Sigmoid colon (tissue), 3 donors: ENCODE measurements at regions not wholly inside any gene's neighbourhood (a gene's known extent, or its start where the extent isn't known, plus 50 kb on each side); places are given as distances from the start of the nearest gene placed in this dataset.

Experiments used
- CTCF ChIP-seq, 4 experiments: fragments of 450-650 bp in 3 of 4; fragments of 200-600 bp in 1 of 4; IDR thresholded peaks; one replicate each; pipeline ENCODE4 v1.5.1; 2016 to 2019; ENCODE audit warnings: antibody characterized with exemption in 4 of 4, mild to moderate bottlenecking in 3 of 4, moderate library complexity in 2 of 4
- POLR2A ChIP-seq, 2 donors: fragments of 450-650 bp; IDR thresholded peaks; one replicate each; pipeline ENCODE4 v1.6.1; 2016; ENCODE audit warnings: antibody characterized with exemption in 2 of 2, mild to moderate bottlenecking in 2 of 2, moderate library complexity in 2 of 2

DNA sequence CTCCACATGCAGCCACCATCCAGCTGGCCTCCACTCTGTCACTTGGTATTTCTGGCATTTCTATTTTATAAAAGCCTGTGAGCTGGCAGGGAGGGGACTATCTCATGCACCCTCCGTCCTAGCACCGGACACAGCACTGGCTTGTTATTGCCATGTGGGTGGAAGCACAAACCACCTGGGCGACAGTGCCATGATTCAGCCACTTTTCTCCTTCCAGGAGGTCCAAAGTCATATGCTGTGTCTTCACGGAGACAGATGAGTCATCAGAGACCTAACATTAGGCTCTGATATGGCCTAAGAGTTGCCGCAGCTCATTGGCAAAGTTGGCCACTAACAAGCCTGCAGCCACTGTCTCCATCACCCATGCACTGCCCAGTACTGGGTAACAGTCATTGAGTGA, 1123.0 kb downstream of the VRK1 start:
- TF ChIP-seq POLR2A (IDR thresholded peaks at IDR 0.05) (no peak), CTCF (IDR thresholded peaks at IDR 0.05) (no peak)
